ENCODE measurements at regions not wholly inside any gene's neighbourhood (a gene's known extent, or its start where the extent isn't known, plus 50 kb on each side); places are given as distances from the start of the nearest gene placed in this dataset.

- POLR2A ChIA-PET, result no interaction called here
- CTCF ChIA-PET, result no interaction called here
- no peak for DNase-seq (ENCODE audit: low read depth, low spot score)
- H3K4me3 ChIP-seq (ENCODE audit: low read depth, low read length), result no peak overlapping the region
- TF ChIP-seq CTCF (IDR thresholded peaks at IDR 0.05; ENCODE audit: insufficient read depth, low read length, missing control alignments), result no peak
Observed at GRCh38 chr13:44807449-44808034, 181.7 kb downstream of the NUFIP1 start.

- DNase-seq (ENCODE audit: low read depth, low spot score), result no peak
- ChIA-PET CTCF (no interaction called here), POLR2A (no interaction called here)
- no peak for TF ChIP-seq CTCF (IDR thresholded peaks at IDR 0.05; ENCODE audit: insufficient read depth, low read length, missing control alignments)
- H3K4me3 ChIP-seq (ENCODE audit: low read depth, low read length), result no peak overlapping the region
Observed at GRCh38 chr13:44806826-44807225, 182.4 kb downstream of the NUFIP1 start.

- no peak for TF ChIP-seq CTCF (IDR thresholded peaks at IDR 0.05; ENCODE audit: insufficient read depth, low read length, missing control alignments)
- ChIA-PET CTCF (interaction anchor here (1.3 kb wide), 1 partner anchor 322 kb away, joined by 3 read pairs; no protein-coding TSS in a partner anchor), POLR2A (no interaction called here)
- DNase-seq (ENCODE audit: low read depth, low spot score), result no peak
- H3K4me3 ChIP-seq (ENCODE audit: low read depth, low read length), result no peak overlapping the region
Observed at GRCh38 chr13:44805585-44805984, 183.7 kb downstream of the NUFIP1 start.

GRCh38 chr13:44803390-44803789 lies 185.9 kb downstream of the NUFIP1 start:
- CTCF ChIA-PET, result interaction anchor here (0.7 kb wide), 1 partner anchor 61 kb away, joined by 3 read pairs; no protein-coding TSS in a partner anchor
- TF ChIP-seq CTCF (IDR thresholded peaks at IDR 0.05; ENCODE audit: insufficient read depth, low read length, missing control alignments), result no peak
- DNase-seq (ENCODE audit: low read depth, low spot score), result no peak
- POLR2A ChIA-PET, result no interaction called here
- no peak overlapping the region for H3K4me3 ChIP-seq (ENCODE audit: low read depth, low read length)

- no peak for DNase-seq (ENCODE audit: low read depth, low spot score)
- H3K4me3 ChIP-seq (ENCODE audit: low read depth, low read length), result no peak overlapping the region
- ChIA-PET POLR2A (no interaction called here), CTCF (no interaction called here)
- no peak for TF ChIP-seq CTCF (IDR thresholded peaks at IDR 0.05; ENCODE audit: insufficient read depth, low read length, missing control alignments)
Observed at GRCh38 chr13:44802491-44802890, 186.8 kb downstream of the NUFIP1 start.

- no peak for TF ChIP-seq CTCF (IDR thresholded peaks at IDR 0.05; ENCODE audit: insufficient read depth, low read length, missing control alignments)
- no peak overlapping the region for H3K4me3 ChIP-seq (ENCODE audit: low read depth, low read length)
- ChIA-PET POLR2A (no interaction called here), CTCF (no interaction called here)
- no peak for DNase-seq (ENCODE audit: low read depth, low spot score)
Observed at GRCh38 chr13:44801990-44802389, 187.3 kb downstream of the NUFIP1 start.
